ENCODE measurements at regions not wholly inside any gene's neighbourhood (a gene's known extent, or its start where the extent isn't known, plus 50 kb on each side); places are given as distances from the start of the nearest gene placed in this dataset.

DNA sequence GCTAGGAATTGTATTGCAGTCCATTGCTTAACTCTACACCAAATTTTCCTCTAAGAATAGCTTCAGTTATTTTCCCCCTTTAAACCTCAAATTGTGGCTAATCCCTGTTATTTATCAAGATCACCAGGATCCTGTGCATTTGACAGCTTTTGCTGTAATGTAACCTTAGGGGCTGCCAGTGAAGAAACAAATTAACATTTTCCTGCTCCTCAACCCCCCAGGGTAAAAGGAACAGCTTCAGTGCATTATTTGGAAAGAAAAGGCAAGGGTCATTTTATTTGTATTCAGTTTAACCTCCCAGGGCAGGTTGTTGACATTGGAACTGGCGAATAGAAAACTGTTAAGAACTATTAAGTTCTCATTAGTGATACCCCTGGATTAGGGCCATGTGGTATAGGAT is 57.0 kb downstream of the PCDH20 start:
- TF ChIP-seq, protein P1, sequence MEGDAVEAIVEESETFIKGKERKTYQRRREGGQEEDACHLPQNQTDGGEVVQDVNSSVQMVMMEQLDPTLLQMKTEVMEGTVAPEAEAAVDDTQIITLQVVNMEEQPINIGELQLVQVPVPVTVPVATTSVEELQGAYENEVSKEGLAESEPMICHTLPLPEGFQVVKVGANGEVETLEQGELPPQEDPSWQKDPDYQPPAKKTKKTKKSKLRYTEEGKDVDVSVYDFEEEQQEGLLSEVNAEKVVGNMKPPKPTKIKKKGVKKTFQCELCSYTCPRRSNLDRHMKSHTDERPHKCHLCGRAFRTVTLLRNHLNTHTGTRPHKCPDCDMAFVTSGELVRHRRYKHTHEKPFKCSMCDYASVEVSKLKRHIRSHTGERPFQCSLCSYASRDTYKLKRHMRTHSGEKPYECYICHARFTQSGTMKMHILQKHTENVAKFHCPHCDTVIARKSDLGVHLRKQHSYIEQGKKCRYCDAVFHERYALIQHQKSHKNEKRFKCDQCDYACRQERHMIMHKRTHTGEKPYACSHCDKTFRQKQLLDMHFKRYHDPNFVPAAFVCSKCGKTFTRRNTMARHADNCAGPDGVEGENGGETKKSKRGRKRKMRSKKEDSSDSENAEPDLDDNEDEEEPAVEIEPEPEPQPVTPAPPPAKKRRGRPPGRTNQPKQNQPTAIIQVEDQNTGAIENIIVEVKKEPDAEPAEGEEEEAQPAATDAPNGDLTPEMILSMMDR (IDR thresholded peaks at IDR 0.05) = no peak
- no peak for DNase-seq (ENCODE audit: low spot score)
- no peak for ATAC-seq (ENCODE audit: low FRiP score)

- TF ChIP-seq, protein P1 (IDR thresholded peaks at IDR 0.05) = no peak
- ATAC-seq (ENCODE audit: low FRiP score) = no peak
Observed at GRCh38 chr13:61350341-61350740, 65.3 kb downstream of the PCDH20 start.

DNA sequence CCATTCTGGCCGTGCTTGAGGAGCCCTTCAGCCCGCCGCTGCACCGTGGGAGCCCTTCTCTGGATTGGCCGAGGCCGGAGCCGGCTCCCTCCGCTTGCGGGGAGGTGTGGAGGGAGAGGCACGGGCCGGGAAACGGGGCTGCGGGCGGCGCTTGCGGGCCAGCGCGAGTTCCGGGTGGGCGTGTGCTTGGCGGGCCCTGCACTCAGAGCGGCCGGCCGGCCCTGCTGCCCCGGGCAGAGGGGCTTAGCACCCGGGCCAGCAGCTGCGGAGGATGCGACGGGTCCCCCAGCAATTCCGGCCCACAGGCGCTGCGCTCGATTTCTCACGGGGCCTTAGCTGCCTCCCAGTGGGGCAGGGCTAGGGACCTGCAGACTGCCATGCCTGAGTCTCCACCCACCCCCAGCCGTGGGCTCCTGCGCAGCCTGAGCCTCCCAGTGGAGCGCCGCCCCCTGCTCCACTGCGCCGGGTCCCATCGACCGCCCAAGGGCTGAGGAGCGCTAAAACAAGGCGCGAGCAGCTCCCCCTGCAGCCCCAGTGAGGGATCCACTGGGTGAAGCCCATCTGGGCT is 76.5 kb downstream of the PCDH20 start:
- TF ChIP-seq, protein P1 (IDR thresholded peaks at IDR 0.05) = no peak
- ATAC-seq (ENCODE audit: low FRiP score) (no peak), DNase-seq (ENCODE audit: low spot score) (no peak)

More at GRCh38 chr13:61350341-61350740, 65.3 kb downstream of the PCDH20 start:
- DNase-seq (ENCODE audit: low spot score) = no peak

DNA sequence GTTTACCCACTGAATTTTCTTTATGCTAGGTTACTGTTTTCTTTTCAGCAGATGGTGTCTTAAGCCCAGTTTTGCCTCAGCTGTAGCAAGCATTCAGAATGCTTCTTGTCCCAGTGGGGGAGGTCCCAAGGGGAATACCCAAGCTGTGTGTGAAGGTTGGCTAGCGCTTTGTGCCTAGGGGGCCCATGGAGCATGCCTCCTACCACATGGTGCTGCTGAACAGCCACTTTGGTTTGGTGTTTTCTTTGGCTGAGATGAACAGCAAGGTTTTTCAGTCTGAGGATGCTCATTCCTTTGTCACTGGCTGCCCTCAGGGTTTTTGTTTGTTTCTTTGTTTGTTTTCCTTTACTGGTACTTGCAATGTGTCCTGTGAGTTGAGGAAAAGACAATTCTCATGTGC is 99.0 kb downstream of the PCDH20 start:
- ATAC-seq (ENCODE audit: low FRiP score) = no peak
- TF ChIP-seq, protein P1 (IDR thresholded peaks at IDR 0.05) = no peak
- DNase-seq (ENCODE audit: low spot score) = no peak

- ATAC-seq (ENCODE audit: low FRiP score) (no peak), DNase-seq (ENCODE audit: low spot score) (no peak)
- TF ChIP-seq, protein P1 (IDR thresholded peaks at IDR 0.05) = no peak
Observed at GRCh38 chr13:61294467-61295191, 121.0 kb downstream of the PCDH20 start.

DNA sequence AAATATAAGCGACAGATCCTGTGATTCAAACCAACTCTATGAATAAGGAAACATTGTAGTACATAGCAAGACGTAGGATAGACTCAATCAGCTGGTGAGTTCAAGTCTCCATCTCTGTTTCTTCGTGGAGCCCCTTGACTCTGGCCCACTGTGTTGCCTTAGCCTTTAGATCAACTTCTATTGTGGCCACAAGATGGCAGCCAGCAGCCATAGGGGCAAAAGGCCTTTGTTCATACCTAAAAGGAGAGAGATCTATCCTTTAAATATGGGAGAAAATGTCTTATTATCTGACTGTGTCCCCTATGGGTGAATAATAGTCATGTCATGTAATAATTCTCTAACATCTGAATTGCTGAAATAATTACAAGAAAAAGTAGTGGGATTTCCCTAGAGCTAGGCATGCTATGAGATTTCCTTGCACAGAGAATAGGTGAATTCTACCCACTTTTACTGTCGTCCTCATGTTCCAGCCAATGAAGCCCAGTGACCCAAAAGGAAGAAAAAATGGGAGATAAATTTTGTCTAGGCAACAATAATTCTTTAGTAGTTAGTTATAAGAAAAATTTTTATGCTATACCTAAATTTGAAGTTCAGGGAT is 129.4 kb downstream of the PCDH20 start:
- ATAC-seq (ENCODE audit: low FRiP score) = no peak
- no peak for DNase-seq (ENCODE audit: low spot score)
- TF ChIP-seq, protein P1 (IDR thresholded peaks at IDR 0.05) = no peak

Measured in omental fat pad (tissue), 3 donors.